Endodermal cell (in vitro differentiated cells): ENCODE measurements at regions not wholly inside any gene's neighbourhood (a gene's known extent, or its start where the extent isn't known, plus 50 kb on each side); places are given as distances from the start of the nearest gene placed in this dataset.
A peak's percentile ranks its signal among the peaks of the same experiment; 100 is the strongest.

Experiments used
- DNase-seq: peaks from one replicate; pipeline ENCODE4 v3.0.0-alpha.2; 2017
- H3K27ac ChIP-seq: 2 replicates; pipeline ENCODE4 v1.5.1; 2013; ENCODE audit warnings: mild to moderate bottlenecking, low read depth, low read length, moderate library complexity
- H3K27me3 ChIP-seq: 2 replicates; pipeline ENCODE4 v1.6.1; 2013; ENCODE audit warnings: mild to moderate bottlenecking, low read length, moderate library complexity; ENCODE audit not compliant: insufficient read depth, control insufficient read depth, poor library complexity, severe bottlenecking
- H3K36me3 ChIP-seq: 2 replicates; pipeline ENCODE4 v1.7.0; 2013; ENCODE audit warnings: mild to moderate bottlenecking, low read length, moderate library complexity; ENCODE audit not compliant: control insufficient read depth, insufficient read depth
- H3K4me1 ChIP-seq: one replicate; pipeline ENCODE4 v1.7.0; 2013; ENCODE audit warnings: low read length; ENCODE audit not compliant: control insufficient read depth, insufficient read depth
- H3K4me3 ChIP-seq: 2 replicates; pipeline ENCODE4 v1.5.1; 2013; ENCODE audit warnings: mild to moderate bottlenecking, low read length, moderate library complexity
- H3K9ac ChIP-seq: 2 replicates; pipeline ENCODE4 v1.6.1; 2013; ENCODE audit warnings: mild to moderate bottlenecking, low read length, moderate library complexity; ENCODE audit not compliant: poor library complexity, severe bottlenecking; ENCODE audit errors: extremely low read depth
- H3K9me3 ChIP-seq: 2 replicates; pipeline ENCODE4 v1.6.1; 2013; ENCODE audit warnings: mild to moderate bottlenecking, low read length, moderate library complexity; ENCODE audit not compliant: control insufficient read depth
- H3K27ac Mint-ChIP-seq: 2 replicates; pipeline ENCODE4 v1.8.0; 2020; ENCODE audit warnings: mixed read lengths
- H3K27me3 Mint-ChIP-seq: 2 replicates; pipeline ENCODE4 v1.8.0; 2021; ENCODE audit warnings: mild to moderate bottlenecking, mixed read lengths; ENCODE audit not compliant: insufficient read depth
- H3K36me3 Mint-ChIP-seq: 2 replicates; pipeline ENCODE4 v1.8.0; 2020; ENCODE audit warnings: low read depth, mixed read lengths
- H3K4me1 Mint-ChIP-seq: 2 replicates; pipeline ENCODE4 v1.8.0; 2020; ENCODE audit warnings: mixed read lengths
- H3K4me3 Mint-ChIP-seq: 2 replicates; pipeline ENCODE4 v1.8.0; 2020; ENCODE audit warnings: mild to moderate bottlenecking, moderate library complexity, mixed read lengths
- H3K9me3 Mint-ChIP-seq: 2 replicates; pipeline ENCODE4 v1.8.0; 2020; ENCODE audit warnings: mild to moderate bottlenecking, mixed read lengths
- CTCF ChIP-seq: fragments of 200-600 bp; sonication (generic); conservative IDR thresholded peaks from 2 replicates; pipeline ENCODE4 v1.5.0; 2021; ENCODE audit warnings: antibody characterized with exemption, mild to moderate bottlenecking
- WGBS, 2 experiments: methylation state at CpG; one replicate each; pipeline versions ENCODE4 v1.1.5 to v1.1.7; 2013; ENCODE audit warnings: missing lambda C conversion rate in 2 of 2, mixed read lengths in 1 of 2; ENCODE audit not compliant: insufficient coverage in 1 of 2, insufficient read length in 1 of 2; 5-methylcytosine and 5-hydroxymethylcytosine counted together

- no peak overlapping the region for H3K4me3 Mint-ChIP-seq
Measured at GRCh38 chr14:82079553-82079952, 545.9 kb upstream of the SEL1L start.

GRCh38 chr14:82080370-82080769 lies 546.7 kb upstream of the SEL1L start:
- H3K9me3 ChIP-seq, result no peaks in the 10 kb centered on the region
- no peak overlapping the region for H3K4me3 ChIP-seq
- peak overlapping the region; percentile 9 for H3K27ac ChIP-seq
- no peak overlapping the region for H3K27ac Mint-ChIP-seq
- H3K27me3 Mint-ChIP-seq, result no peaks in the 10 kb centered on the region
- no peaks in the 10 kb centered on the region for H3K36me3 ChIP-seq
- peak; percentile 56 for DNase-seq
- no peaks in the 10 kb centered on the region for H3K36me3 Mint-ChIP-seq
- no peak for TF ChIP-seq CTCF
- no peak overlapping the region for H3K9ac ChIP-seq
- H3K4me1 ChIP-seq, result no peaks in the 10 kb centered on the region
- peaks cover 7% of the 10 kb centered on the region for H3K4me1 Mint-ChIP-seq
- H3K9me3 Mint-ChIP-seq, result no peaks in the 10 kb centered on the region
- H3K4me3 Mint-ChIP-seq, result no peak overlapping the region
- WGBS, 2 experiments, result 10 to 27% methylated on average over 2 to 4 of the region's 4 CpGs
- H3K27me3 ChIP-seq, result no peaks in the 10 kb centered on the region

More at GRCh38 chr14:82079553-82079952, 545.9 kb upstream of the SEL1L start:
- Histone ChIP-seq H3K4me3 (no peak overlapping the region), H3K4me1 (no peaks in the 10 kb centered on the region), H3K27ac (no peak overlapping the region), H3K9me3 (no peaks in the 10 kb centered on the region), H3K27me3 (no peaks in the 10 kb centered on the region), H3K9ac (no peak overlapping the region), H3K36me3 (no peaks in the 10 kb centered on the region)
- H3K4me1 Mint-ChIP-seq, result peaks cover 7% of the 10 kb centered on the region
- no peak for DNase-seq
- WGBS, 2 experiments, result 83 to 87% methylated on average over 1 to 2 of the region's 3 CpGs
- TF ChIP-seq CTCF, result no peak
- H3K9me3 Mint-ChIP-seq, result no peaks in the 10 kb centered on the region
- no peaks in the 10 kb centered on the region for H3K27me3 Mint-ChIP-seq
- H3K36me3 Mint-ChIP-seq, result no peaks in the 10 kb centered on the region
- no peak overlapping the region for H3K27ac Mint-ChIP-seq

DNA sequence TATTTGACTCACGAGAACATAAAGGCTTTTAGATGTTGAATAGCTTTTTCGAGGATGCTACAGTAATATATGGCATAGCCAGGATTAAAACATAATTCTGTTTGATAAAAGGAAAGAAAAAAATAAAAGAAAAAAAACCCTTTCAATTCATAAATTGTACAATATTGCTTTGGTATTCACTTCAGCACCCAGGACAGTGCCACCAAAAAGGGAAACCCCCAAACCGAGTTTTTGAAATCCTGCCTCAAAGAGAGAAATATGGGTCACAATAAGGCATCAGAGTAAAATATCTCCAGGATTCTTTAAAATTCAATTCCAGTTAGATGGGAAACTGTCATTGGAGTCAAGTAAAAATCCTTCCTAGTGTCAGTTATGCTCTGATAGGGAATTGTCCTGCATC lies 551.2 kb upstream of the SEL1L start:
- no peaks in the 10 kb centered on the region for H3K9me3 Mint-ChIP-seq
- no peak for DNase-seq
- no peak overlapping the region for H3K4me3 Mint-ChIP-seq
- Histone ChIP-seq H3K27ac (no peak overlapping the region), H3K4me3 (no peak overlapping the region), H3K9ac (no peak overlapping the region), H3K27me3 (no peaks in the 10 kb centered on the region), H3K36me3 (no peaks in the 10 kb centered on the region), H3K9me3 (no peaks in the 10 kb centered on the region), H3K4me1 (no peaks in the 10 kb centered on the region)
- H3K27ac Mint-ChIP-seq, result no peak overlapping the region
- no peak for TF ChIP-seq CTCF
- H3K36me3 Mint-ChIP-seq, result no peaks in the 10 kb centered on the region
- peaks cover 7% of the 10 kb centered on the region for H3K4me1 Mint-ChIP-seq
- 75% methylated on average over 3 of the region's 3 CpGs; no CpG with 5 or more reads in 1 of the 2 experiments for WGBS, 2 experiments
- no peaks in the 10 kb centered on the region for H3K27me3 Mint-ChIP-seq
